DND-41 (cell line): ENCODE measurements at regions not wholly inside any gene's neighbourhood (a gene's known extent, or its start where the extent isn't known, plus 50 kb on each side); places are given as distances from the start of the nearest gene placed in this dataset.
"Not testable (repeated sequence)": the region's sequence is repeated elsewhere in the genome, so short reads cannot be mapped to it uniquely, and the experiment has no call there.

Experiments used
- CTCF ChIP-seq: IDR thresholded peaks from 2 replicates; pipeline ENCODE4 v1.5.1; 2012; ENCODE audit warnings: borderline replicate concordance, low read length, moderate library complexity, mild to moderate bottlenecking; ENCODE audit not compliant: poor library complexity, severe bottlenecking; ENCODE audit errors: extremely low read depth
- EZH2 ChIP-seq: IDR thresholded peaks from 3 replicates; pipeline ENCODE4 v1.6.1; 2012; ENCODE audit warnings: borderline replicate concordance, low read depth, mild to moderate bottlenecking, moderate library complexity, low read length, inconsistent platforms; ENCODE audit not compliant: severe bottlenecking

- TF ChIP-seq CTCF, EZH2: not testable (repeated sequence)
These were observed 286.2 kb upstream of the C1QTNF3 start for GRCh38 chr5:34329201-34329600.
